Activated CD4-positive, alpha-beta T cell treated with anti-CD3 and anti-CD28 coated beads, Interleukin-2, amount 10 ng/mL, durations not matched to agents 24 days and 14 days (primary cell): ENCODE measurements at regions not wholly inside any gene's neighbourhood (a gene's known extent, or its start where the extent isn't known, plus 50 kb on each side); places are given as distances from the start of the nearest gene placed in this dataset.
A peak's percentile ranks its signal among the peaks of the same experiment; 100 is the strongest.
"Not testable (repeated sequence)": the region's sequence is repeated elsewhere in the genome, so short reads cannot be mapped to it uniquely, and the experiment has no call there.

Source experiments
- DNase-seq: peaks from one replicate; pipeline ENCODE4 v3.0.0; 2022
- H3K27ac Mint-ChIP-seq: one replicate; pipeline ENCODE4 v1.8.0; 2022; ENCODE audit warnings: mild to moderate bottlenecking, mixed read lengths
- H3K27me3 Mint-ChIP-seq: one replicate; pipeline ENCODE4 v1.8.0; 2022; ENCODE audit warnings: mixed read lengths
- H3K36me3 Mint-ChIP-seq: one replicate; pipeline ENCODE4 v1.8.0; 2022; ENCODE audit warnings: low read depth, mild to moderate bottlenecking, mixed read lengths
- H3K4me1 Mint-ChIP-seq: one replicate; pipeline ENCODE4 v1.8.0; 2021; ENCODE audit warnings: mixed read lengths
- H3K4me3 Mint-ChIP-seq: one replicate; pipeline ENCODE4 v1.8.0; 2022; ENCODE audit warnings: mild to moderate bottlenecking, moderate library complexity, mixed read lengths
- H3K9me3 Mint-ChIP-seq: one replicate; pipeline ENCODE4 v1.8.0; 2021; ENCODE audit warnings: mixed read lengths
- intact Hi-C: fragments of 100-400 bp; cut with micrococcal nuclease; formaldehyde crosslinking; loops from one replicate; pipeline ENCODE4 v1.15.1; 2023

DNA sequence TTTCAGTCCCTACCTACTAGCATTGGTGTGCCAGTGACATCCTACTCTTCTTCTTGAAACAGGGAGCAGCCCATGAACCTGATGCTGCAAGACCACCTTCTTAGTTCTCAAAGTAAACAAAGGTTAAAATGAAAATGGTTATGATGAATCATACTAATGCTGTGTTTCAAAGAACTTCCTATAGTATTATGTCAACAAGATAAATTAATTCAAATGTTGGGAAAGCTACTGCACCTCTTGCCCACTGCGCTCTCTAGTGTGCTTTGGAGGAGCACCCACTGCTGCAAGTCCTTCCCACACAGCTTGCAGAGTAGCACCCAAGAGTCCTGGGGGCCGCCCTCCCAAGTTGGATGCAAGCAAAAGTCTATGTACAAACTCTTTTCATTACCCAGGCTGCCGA lies 81.1 kb downstream of the CD200R1L start:
- intact Hi-C loops = no loop called here
- H3K36me3 Mint-ChIP-seq = no peaks in the 10 kb centered on the region
- no peaks in the 10 kb centered on the region for H3K27me3 Mint-ChIP-seq
- no peak overlapping the region for H3K4me3 Mint-ChIP-seq
- peaks cover 4% of the 10 kb centered on the region for H3K9me3 Mint-ChIP-seq
- no peak overlapping the region for H3K27ac Mint-ChIP-seq
- peaks cover 14% of the 10 kb centered on the region for H3K4me1 Mint-ChIP-seq
- DNase-seq = no peak

DNA sequence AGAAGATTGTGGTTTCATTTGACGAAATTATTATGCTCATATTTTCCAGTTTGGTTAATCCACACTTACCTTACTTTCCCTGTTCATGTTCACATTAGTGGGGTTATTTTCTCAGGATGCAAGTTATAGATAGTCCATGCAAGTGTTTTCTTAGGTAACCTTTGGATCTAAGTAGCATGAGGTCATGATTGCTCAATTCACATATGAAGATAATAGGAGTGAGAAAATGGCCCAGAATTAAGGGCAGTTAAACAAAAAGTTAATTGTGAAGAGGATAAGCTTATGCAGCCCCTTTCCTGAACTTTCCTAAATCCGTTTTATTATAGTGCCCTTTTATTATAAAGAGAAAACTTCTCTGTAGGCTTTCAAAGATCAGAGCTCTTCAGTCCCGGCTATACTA lies 83.4 kb downstream of the CD200R1L start:
- no peak for DNase-seq
- no peak overlapping the region for H3K4me3 Mint-ChIP-seq
- H3K27me3 Mint-ChIP-seq = no peaks in the 10 kb centered on the region
- intact Hi-C loops = no loop called here
- no peaks in the 10 kb centered on the region for H3K9me3 Mint-ChIP-seq
- H3K4me1 Mint-ChIP-seq = peaks cover 3% of the 10 kb centered on the region
- H3K27ac Mint-ChIP-seq = no peak overlapping the region
- no peaks in the 10 kb centered on the region for H3K36me3 Mint-ChIP-seq

DNA sequence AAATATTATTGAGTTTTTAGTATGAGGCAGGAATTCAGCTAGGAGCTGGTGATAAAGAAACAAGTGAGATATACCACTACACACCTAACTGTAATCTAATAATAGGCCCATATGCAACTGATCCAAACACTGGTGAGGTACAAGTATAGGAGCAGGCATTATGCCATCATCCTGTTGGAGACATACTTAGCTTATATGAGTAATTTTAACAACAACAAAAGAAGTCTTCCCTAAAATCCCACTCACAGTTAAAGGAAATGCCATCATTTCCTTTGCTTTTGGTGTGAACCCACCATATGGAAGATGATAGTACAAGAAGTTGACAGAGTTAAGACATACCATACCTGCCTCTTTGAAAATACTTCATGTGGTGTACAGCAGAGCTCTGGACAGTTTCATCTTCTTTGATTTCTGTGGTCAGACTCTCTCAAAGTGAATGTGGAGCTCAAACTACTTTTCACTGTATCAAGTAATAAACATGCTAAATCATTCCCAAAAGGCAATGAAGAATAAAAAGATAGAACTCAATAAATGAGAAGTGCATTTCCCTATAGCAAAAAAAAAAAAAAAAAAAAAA lies 85.5 kb downstream of the CD200R1L start:
- Mint-ChIP-seq H3K4me3 (no peak overlapping the region), H3K36me3 (no peaks in the 10 kb centered on the region), H3K9me3 (peaks cover 8% of the 10 kb centered on the region), H3K27ac (no peak overlapping the region), H3K4me1 (peaks cover 3% of the 10 kb centered on the region), H3K27me3 (no peaks in the 10 kb centered on the region)
- intact Hi-C loops = no loop called here
- DNase-seq = no peak

DNA sequence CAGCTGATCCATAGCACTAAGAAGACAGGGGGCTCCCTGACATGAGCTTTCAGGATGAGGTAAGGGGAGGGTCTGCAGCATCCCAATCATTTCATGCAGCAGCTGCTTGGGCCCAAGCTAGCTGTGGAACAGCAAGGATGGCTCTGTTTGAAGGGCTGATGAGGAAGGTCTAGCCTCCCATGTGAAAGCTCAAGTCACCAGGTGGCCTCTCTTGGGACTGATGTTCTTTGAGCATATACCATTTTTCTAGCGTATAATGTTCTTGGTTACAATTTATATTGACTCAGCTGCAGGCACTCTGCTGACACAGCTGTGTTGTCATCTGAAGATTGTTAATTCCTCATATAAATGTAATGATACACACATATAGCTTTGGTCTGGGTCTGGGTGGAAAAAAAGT lies 87.0 kb downstream of the CD200R1L start:
- Mint-ChIP-seq H3K27ac (no peak overlapping the region), H3K27me3 (no peaks in the 10 kb centered on the region), H3K4me3 (no peak overlapping the region), H3K4me1 (peaks cover 3% of the 10 kb centered on the region), H3K9me3 (peaks cover 13% of the 10 kb centered on the region), H3K36me3 (no peaks in the 10 kb centered on the region)
- no peak for DNase-seq
- intact Hi-C loops = no loop called here

DNA sequence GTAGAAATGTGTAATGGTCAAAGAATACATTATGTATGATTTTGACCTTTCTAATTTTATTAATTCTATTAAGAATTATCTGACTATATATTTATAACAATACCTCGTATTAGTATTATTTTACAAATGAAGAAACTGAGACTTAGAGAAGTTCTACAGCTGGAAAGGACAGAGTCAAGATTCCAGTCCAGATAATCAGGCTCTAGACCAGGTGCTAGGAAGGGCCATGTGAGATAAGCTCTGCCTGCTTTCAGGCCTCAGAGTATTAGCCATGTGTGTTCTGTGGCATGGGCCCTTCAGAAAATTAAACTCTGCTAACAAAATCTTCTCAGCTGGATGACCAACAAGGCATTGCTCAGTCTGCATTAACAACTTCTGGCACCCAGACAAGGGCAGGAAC lies 87.5 kb downstream of the CD200R1L start:
- no peaks in the 10 kb centered on the region for H3K36me3 Mint-ChIP-seq
- H3K27ac Mint-ChIP-seq = no peak overlapping the region
- intact Hi-C loops = no loop called here
- DNase-seq = no peak
- no peak overlapping the region for H3K4me3 Mint-ChIP-seq
- H3K9me3 Mint-ChIP-seq = peaks cover 13% of the 10 kb centered on the region
- no peaks in the 10 kb centered on the region for H3K27me3 Mint-ChIP-seq
- peaks cover 3% of the 10 kb centered on the region for H3K4me1 Mint-ChIP-seq

- Mint-ChIP-seq H3K4me3 (no peak overlapping the region), H3K9me3 (peaks cover 13% of the 10 kb centered on the region), H3K4me1 (peaks cover 3% of the 10 kb centered on the region), H3K27me3 (no peaks in the 10 kb centered on the region), H3K27ac (no peak overlapping the region), H3K36me3 (no peaks in the 10 kb centered on the region)
- no peak for DNase-seq
- intact Hi-C loops = no loop called here
Observed at GRCh38 chr3:112757197-112757596, 89.5 kb downstream of the CD200R1L start.

- no peaks in the 10 kb centered on the region for H3K27me3 Mint-ChIP-seq
- DNase-seq = no peak
- H3K4me1 Mint-ChIP-seq = peaks cover under 1% of the 10 kb centered on the region
- no peak overlapping the region for H3K27ac Mint-ChIP-seq
- no peaks in the 10 kb centered on the region for H3K36me3 Mint-ChIP-seq
- intact Hi-C loops = no loop called here
- H3K4me3 Mint-ChIP-seq = no peak overlapping the region
- H3K9me3 Mint-ChIP-seq = peaks cover 13% of the 10 kb centered on the region
Observed at GRCh38 chr3:112755845-112756613, 90.6 kb downstream of the CD200R1L start.

DNA sequence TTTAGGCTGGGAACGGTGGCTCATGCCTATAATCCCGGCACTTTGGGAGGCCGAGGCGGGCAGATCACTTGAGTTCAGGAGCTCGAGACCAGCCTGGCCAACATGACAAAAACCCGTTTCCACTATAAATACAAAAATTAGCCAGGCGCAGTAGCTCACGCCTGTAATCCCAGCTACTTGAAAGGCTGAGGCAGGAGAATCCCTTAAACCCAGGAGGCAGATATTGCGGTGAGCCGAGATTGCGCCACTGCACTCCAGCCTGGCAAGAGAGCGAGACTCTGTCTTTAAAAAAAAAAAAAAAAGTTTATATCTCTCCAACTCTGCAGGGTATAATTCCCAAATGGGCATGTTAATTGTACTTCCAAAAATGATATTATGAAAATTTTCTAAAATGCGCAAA lies 91.6 kb downstream of the CD200R1L start:
- H3K36me3 Mint-ChIP-seq, H3K27me3 Mint-ChIP-seq, H3K27ac Mint-ChIP-seq, H3K4me1 Mint-ChIP-seq, intact Hi-C loops, DNase-seq, H3K4me3 Mint-ChIP-seq: not testable (repeated sequence)
- H3K9me3 Mint-ChIP-seq = peaks cover 13% of the 10 kb centered on the region

- no peaks in the 10 kb centered on the region for H3K27me3 Mint-ChIP-seq
- H3K27ac Mint-ChIP-seq = no peak overlapping the region
- no peaks in the 10 kb centered on the region for H3K36me3 Mint-ChIP-seq
- no peak for DNase-seq
- peaks cover 9% of the 10 kb centered on the region for H3K9me3 Mint-ChIP-seq
- H3K4me3 Mint-ChIP-seq = no peak overlapping the region
- H3K4me1 Mint-ChIP-seq = peaks cover 9% of the 10 kb centered on the region
- intact Hi-C loops = no loop called here
Observed at GRCh38 chr3:112751564-112752512, 94.8 kb downstream of the CD200R1L start.

DNA sequence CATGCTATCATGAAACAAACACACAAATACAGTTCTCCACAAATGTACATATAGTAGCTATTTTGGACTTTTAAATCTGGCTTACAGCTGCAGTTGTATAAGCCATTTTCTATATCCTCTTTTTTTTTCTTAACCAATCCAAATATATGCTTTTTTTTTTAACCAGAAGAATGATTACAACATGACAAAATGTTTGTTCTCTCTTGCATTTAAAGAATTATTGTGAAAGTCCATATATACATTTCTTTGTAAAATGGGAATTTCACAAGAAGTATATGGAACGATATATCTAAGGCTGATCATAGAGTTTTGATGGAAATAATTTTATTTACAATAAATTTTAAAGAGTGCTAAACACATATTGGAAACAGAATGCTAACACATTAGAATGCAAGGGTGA lies 95.6 kb downstream of the CD200R1L start:
- intact Hi-C loops = no loop called here
- Mint-ChIP-seq H3K4me1 (peaks cover 9% of the 10 kb centered on the region), H3K36me3 (no peaks in the 10 kb centered on the region), H3K27me3 (no peaks in the 10 kb centered on the region), H3K9me3 (peaks cover 4% of the 10 kb centered on the region), H3K4me3 (no peak overlapping the region), H3K27ac (no peak overlapping the region)
- no peak for DNase-seq

DNA sequence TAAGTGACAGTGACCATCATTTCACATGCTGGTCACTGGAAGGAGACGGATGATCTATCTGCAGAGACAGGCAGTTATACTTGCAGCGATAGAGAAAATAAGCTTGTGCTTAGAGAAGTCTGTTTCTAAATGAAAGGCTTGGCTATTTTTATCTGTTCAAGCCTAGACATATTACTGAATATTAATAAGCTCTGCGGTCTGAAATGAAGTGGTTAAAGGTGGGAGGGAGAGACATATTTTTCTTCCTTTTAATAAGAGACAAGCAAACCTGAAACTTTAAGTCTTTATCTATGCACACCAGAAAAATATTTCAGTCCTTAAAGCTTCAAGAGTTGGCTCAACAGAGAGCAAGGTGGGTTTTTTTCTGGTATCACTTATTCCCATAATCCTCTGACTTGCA lies 99.0 kb downstream of the CD200R1L start:
- no peaks in the 10 kb centered on the region for H3K9me3 Mint-ChIP-seq
- no peaks in the 10 kb centered on the region for H3K36me3 Mint-ChIP-seq
- intact Hi-C loops = no loop called here
- no peaks in the 10 kb centered on the region for H3K27me3 Mint-ChIP-seq
- no peak overlapping the region for H3K27ac Mint-ChIP-seq
- peaks cover 21% of the 10 kb centered on the region for H3K4me1 Mint-ChIP-seq
- DNase-seq = peak; percentile 33
- H3K4me3 Mint-ChIP-seq = no peak overlapping the region

- H3K27ac Mint-ChIP-seq = no peak overlapping the region
- intact Hi-C loops = no loop called here
- peak; percentile 20 for DNase-seq
- peaks cover 1% of the 10 kb centered on the region for H3K9me3 Mint-ChIP-seq
- H3K27me3 Mint-ChIP-seq = no peaks in the 10 kb centered on the region
- no peaks in the 10 kb centered on the region for H3K36me3 Mint-ChIP-seq
- peaks cover 21% of the 10 kb centered on the region for H3K4me1 Mint-ChIP-seq
- H3K4me3 Mint-ChIP-seq = no peak overlapping the region
Observed at GRCh38 chr3:112746675-112747280, 99.9 kb downstream of the CD200R1L start.

DNA sequence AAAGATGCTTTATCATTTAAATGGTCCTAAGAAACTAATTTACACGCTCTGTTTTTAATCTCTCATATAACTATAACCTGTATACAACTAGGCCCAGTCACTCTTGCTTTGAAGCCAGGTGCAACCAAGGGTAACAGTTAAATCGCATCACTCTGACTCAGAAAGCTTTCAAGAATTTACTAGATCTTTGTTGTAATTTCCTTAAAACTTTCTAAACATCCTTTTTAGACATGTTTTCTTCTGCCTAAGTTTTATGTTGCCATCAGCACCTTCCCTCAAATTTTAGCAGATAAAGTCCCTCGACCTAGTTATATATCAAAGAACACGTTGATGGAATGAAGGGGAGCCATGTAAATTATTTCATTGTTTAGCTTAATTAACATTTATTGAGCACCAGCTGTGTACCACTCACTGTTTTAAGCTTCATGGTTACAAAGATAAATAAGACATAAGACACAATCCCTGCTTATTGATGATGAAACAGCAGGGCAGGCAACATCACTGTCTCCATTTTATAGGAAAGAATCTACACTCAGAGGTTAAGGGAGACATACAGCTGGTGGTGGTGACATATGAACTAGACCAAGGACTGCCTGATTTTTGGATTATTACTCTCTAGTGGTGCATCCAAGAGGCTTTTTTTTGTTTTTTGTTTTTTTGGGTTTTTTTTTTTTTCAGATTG lies 101.0 kb downstream of the CD200R1L start:
- intact Hi-C loops = no loop called here
- Mint-ChIP-seq H3K27me3 (no peaks in the 10 kb centered on the region), H3K4me3 (no peak overlapping the region), H3K9me3 (peaks cover 3% of the 10 kb centered on the region), H3K4me1 (peaks cover 26% of the 10 kb centered on the region), H3K36me3 (no peaks in the 10 kb centered on the region), H3K27ac (no peak overlapping the region)
- DNase-seq = peak; percentile 41
